Peyer's patch (tissue), 4 donors: ENCODE measurements at regions not wholly inside any gene's neighbourhood (a gene's known extent, or its start where the extent isn't known, plus 50 kb on each side); places are given as distances from the start of the nearest gene placed in this dataset.

Experiments used
- DNase-seq, 3 donors: peaks; one replicate each; pipeline ENCODE4 v3.0.0-alpha.2; 2017 to 2019
- H3K27ac ChIP-seq, 4 donors: fragments of 200-600 bp; sonication (generic); one replicate each; pipeline ENCODE4 v1.5.1; 2016 to 2019
- H3K27me3 ChIP-seq, 2 donors: fragments of 200-600 bp; sonication (generic); one replicate each; pipeline ENCODE4 v1.5.1; 2019
- H3K36me3 ChIP-seq, 3 donors: fragments of 200-600 bp; sonication (generic); one replicate each; pipeline ENCODE4 v1.5.1; 2016 to 2019
- H3K4me1 ChIP-seq, 4 donors: fragments of 200-600 bp; sonication (generic); one replicate each; pipeline ENCODE4 v1.5.1; 2016 to 2019
- H3K4me3 ChIP-seq, 4 donors: fragments of 200-600 bp; sonication (generic); 1 replicate in 3 of 4; 2 replicates in 1 of 4; pipeline ENCODE4 v1.5.1; 2016 to 2019; ENCODE audit warnings: mild to moderate bottlenecking in 1 of 4
- H3K9me3 ChIP-seq, 4 donors: fragments of 200-600 bp; sonication (generic); one replicate each; pipeline ENCODE4 v1.5.1; 2016 to 2019; ENCODE audit warnings: mild to moderate bottlenecking in 1 of 4
- CTCF ChIP-seq, 6 experiments: fragments of 450-650 bp in 4 of 6; fragments of 200-600 bp in 2 of 6; sonication (generic) in 1 of 6; IDR thresholded peaks; one replicate each; pipeline ENCODE4 v1.5.1; 2017 to 2019; ENCODE audit warnings: antibody characterized with exemption in 6 of 6, mild to moderate bottlenecking in 3 of 6, moderate library complexity in 1 of 6
- POLR2A ChIP-seq, 2 donors: fragments of 450-650 bp; IDR thresholded peaks; one replicate each; pipeline ENCODE4 v1.5.1; 2017; ENCODE audit warnings: antibody characterized with exemption in 2 of 2, mild to moderate bottlenecking in 2 of 2, moderate library complexity in 2 of 2

GRCh38 chr1:68370101-68370915 lies 79.4 kb downstream of the RPE65 start:
- TF ChIP-seq POLR2A (IDR thresholded peaks at IDR 0.05) (no peak), CTCF (IDR thresholded peaks at IDR 0.05) (no peak)
- Histone ChIP-seq H3K27me3 (no peaks in the 10 kb centered on the region), H3K4me1 (no peaks in the 10 kb centered on the region), H3K9me3 (no peaks in the 10 kb centered on the region), H3K36me3 (no peaks in the 10 kb centered on the region), H3K27ac (no peak overlapping the region), H3K4me3 (no peak overlapping the region)
- DNase-seq: no peak

- TF ChIP-seq POLR2A (IDR thresholded peaks at IDR 0.05) (no peak), CTCF (IDR thresholded peaks at IDR 0.05) (no peak)
- H3K4me1 ChIP-seq: no peaks in the 10 kb centered on the region
- H3K36me3 ChIP-seq: no peaks in the 10 kb centered on the region
- no peak for DNase-seq
- H3K9me3 ChIP-seq: no peaks in the 10 kb centered on the region
- no peaks in the 10 kb centered on the region for H3K27me3 ChIP-seq
- H3K27ac ChIP-seq: no peak overlapping the region
- H3K4me3 ChIP-seq: no peak overlapping the region
Measured at GRCh38 chr1:68366572-68366971, 83.2 kb downstream of the RPE65 start.

DNA sequence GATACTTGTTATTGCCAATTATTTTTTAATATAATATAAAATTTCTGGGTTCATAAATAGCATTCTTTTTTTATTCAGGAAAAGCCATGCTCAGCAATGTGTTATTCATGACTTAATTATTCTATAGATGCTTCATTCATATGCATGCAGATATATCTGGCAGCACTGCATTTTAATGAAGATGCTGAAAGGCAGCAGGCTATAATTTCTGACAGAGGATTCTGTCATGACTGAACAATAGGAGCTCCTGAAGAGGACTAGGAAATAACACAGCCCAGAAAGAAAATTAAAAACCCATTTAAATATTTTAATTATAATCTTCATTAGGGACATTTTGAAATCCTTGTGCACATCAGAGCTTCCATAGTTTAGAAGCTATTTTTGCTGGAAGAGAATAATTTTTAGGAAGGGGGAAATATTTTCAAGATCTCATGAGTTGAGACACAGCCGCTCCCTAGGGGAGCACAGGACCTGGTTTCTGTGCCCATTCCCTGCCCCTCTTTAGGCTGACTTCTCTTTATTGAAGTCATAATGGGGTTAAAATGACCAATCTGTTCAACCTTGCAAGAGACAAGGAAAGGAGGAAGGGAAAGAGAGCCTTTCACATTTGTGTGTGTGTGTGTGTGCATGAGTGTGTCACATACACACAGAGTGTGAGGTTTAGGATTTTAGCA lies 83.9 kb downstream of the RPE65 start:
- H3K4me3 ChIP-seq: no peak overlapping the region
- DNase-seq: no peak
- no peaks in the 10 kb centered on the region for H3K27me3 ChIP-seq
- H3K36me3 ChIP-seq: no peaks in the 10 kb centered on the region
- H3K9me3 ChIP-seq: no peaks in the 10 kb centered on the region
- H3K27ac ChIP-seq: no peak overlapping the region
- TF ChIP-seq CTCF (IDR thresholded peaks at IDR 0.05): no peak
- TF ChIP-seq POLR2A (IDR thresholded peaks at IDR 0.05): no peak
- no peaks in the 10 kb centered on the region for H3K4me1 ChIP-seq

GRCh38 chr1:68363339-68363738 lies 86.4 kb downstream of the RPE65 start:
- DNase-seq: no peak
- no peak overlapping the region for H3K4me3 ChIP-seq
- H3K27ac ChIP-seq: no peak overlapping the region
- H3K36me3 ChIP-seq: no peaks in the 10 kb centered on the region
- H3K9me3 ChIP-seq: no peaks in the 10 kb centered on the region
- H3K27me3 ChIP-seq: no peaks in the 10 kb centered on the region
- H3K4me1 ChIP-seq: no peaks in the 10 kb centered on the region
- no peak for TF ChIP-seq CTCF (IDR thresholded peaks at IDR 0.05)
- TF ChIP-seq POLR2A (IDR thresholded peaks at IDR 0.05): no peak

GRCh38 chr1:68361346-68361910 lies 88.3 kb downstream of the RPE65 start:
- DNase-seq: no peak

More at GRCh38 chr1:68361346-68361910, 88.3 kb downstream of the RPE65 start:
- Histone ChIP-seq H3K4me3 (no peak overlapping the region), H3K27me3 (no peaks in the 10 kb centered on the region), H3K4me1 (no peaks in the 10 kb centered on the region), H3K9me3 (no peaks in the 10 kb centered on the region), H3K36me3 (no peaks in the 10 kb centered on the region), H3K27ac (no peak overlapping the region)
- no peak for TF ChIP-seq CTCF (IDR thresholded peaks at IDR 0.05)
- no peak for TF ChIP-seq POLR2A (IDR thresholded peaks at IDR 0.05)
